HL-60 (cell line): ENCODE measurements at regions not wholly inside any gene's neighbourhood (a gene's known extent, or its start where the extent isn't known, plus 50 kb on each side); places are given as distances from the start of the nearest gene placed in this dataset.
"Not testable (repeated sequence)": the region's sequence is repeated elsewhere in the genome, so short reads cannot be mapped to it uniquely, and the experiment has no call there.

Experiments
- GABPA ChIP-seq: IDR thresholded peaks from 2 replicates; pipeline ENCODE4 v1.6.1; 2012; ENCODE audit warnings: low read depth
- TF ChIP-seq, protein P1 (sequence below): IDR thresholded peaks from one replicate; pipeline ENCODE4 v1.5.1; 2011; ENCODE audit warnings: low read length, control low read depth, inconsistent platforms; ENCODE audit not compliant: insufficient read depth
- TF ChIP-seq, protein P2 (sequence below): IDR thresholded peaks from 2 replicates; pipeline ENCODE4 v1.6.1; 2012; ENCODE audit warnings: low read depth; ENCODE audit not compliant: insufficient replicate concordance

- TF ChIP-seq, protein P1, sequence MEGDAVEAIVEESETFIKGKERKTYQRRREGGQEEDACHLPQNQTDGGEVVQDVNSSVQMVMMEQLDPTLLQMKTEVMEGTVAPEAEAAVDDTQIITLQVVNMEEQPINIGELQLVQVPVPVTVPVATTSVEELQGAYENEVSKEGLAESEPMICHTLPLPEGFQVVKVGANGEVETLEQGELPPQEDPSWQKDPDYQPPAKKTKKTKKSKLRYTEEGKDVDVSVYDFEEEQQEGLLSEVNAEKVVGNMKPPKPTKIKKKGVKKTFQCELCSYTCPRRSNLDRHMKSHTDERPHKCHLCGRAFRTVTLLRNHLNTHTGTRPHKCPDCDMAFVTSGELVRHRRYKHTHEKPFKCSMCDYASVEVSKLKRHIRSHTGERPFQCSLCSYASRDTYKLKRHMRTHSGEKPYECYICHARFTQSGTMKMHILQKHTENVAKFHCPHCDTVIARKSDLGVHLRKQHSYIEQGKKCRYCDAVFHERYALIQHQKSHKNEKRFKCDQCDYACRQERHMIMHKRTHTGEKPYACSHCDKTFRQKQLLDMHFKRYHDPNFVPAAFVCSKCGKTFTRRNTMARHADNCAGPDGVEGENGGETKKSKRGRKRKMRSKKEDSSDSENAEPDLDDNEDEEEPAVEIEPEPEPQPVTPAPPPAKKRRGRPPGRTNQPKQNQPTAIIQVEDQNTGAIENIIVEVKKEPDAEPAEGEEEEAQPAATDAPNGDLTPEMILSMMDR: not testable (repeated sequence)
- TF ChIP-seq, protein P2, sequence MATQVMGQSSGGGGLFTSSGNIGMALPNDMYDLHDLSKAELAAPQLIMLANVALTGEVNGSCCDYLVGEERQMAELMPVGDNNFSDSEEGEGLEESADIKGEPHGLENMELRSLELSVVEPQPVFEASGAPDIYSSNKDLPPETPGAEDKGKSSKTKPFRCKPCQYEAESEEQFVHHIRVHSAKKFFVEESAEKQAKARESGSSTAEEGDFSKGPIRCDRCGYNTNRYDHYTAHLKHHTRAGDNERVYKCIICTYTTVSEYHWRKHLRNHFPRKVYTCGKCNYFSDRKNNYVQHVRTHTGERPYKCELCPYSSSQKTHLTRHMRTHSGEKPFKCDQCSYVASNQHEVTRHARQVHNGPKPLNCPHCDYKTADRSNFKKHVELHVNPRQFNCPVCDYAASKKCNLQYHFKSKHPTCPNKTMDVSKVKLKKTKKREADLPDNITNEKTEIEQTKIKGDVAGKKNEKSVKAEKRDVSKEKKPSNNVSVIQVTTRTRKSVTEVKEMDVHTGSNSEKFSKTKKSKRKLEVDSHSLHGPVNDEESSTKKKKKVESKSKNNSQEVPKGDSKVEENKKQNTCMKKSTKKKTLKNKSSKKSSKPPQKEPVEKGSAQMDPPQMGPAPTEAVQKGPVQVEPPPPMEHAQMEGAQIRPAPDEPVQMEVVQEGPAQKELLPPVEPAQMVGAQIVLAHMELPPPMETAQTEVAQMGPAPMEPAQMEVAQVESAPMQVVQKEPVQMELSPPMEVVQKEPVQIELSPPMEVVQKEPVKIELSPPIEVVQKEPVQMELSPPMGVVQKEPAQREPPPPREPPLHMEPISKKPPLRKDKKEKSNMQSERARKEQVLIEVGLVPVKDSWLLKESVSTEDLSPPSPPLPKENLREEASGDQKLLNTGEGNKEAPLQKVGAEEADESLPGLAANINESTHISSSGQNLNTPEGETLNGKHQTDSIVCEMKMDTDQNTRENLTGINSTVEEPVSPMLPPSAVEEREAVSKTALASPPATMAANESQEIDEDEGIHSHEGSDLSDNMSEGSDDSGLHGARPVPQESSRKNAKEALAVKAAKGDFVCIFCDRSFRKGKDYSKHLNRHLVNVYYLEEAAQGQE: not testable (repeated sequence)
- not testable (repeated sequence) for TF ChIP-seq GABPA
Measured at GRCh38 chr2:131668794-131669540, 141.3 kb downstream of the CCDC74A start.
